Activated CD4-positive, alpha-beta T cell treated with anti-CD3 and anti-CD28 coated beads for 48 hours (primary cell): ENCODE measurements at regions not wholly inside any gene's neighbourhood (a gene's known extent, or its start where the extent isn't known, plus 50 kb on each side); places are given as distances from the start of the nearest gene placed in this dataset.

Experiments used
- DNase-seq: peaks from one replicate; pipeline ENCODE4 v3.0.0-alpha.2; 2020

DNA sequence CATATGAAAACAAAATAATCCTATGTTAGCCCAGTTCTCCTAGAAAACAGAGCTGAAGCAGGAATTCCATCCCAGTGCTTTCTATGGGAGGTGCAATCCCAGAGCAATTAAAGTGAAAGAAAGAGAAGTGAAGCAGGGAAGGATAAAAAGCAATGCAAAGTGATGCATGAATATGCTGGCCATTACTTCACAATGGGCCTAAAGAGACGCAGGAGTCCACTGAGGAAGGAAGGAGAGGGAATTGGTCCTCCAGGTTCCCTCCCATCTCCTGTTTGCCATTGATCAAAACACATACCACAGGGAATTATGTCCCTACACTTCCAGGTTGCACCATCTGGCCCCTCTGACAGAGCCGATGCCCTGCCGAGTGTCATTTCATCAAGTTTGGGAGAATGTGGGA lies 392.2 kb upstream of the NFE2L3 start:
- DNase-seq: no peak

GRCh38 chr7:25762511-25763462 lies 389.2 kb upstream of the NFE2L3 start:
- DNase-seq: no peak

DNA sequence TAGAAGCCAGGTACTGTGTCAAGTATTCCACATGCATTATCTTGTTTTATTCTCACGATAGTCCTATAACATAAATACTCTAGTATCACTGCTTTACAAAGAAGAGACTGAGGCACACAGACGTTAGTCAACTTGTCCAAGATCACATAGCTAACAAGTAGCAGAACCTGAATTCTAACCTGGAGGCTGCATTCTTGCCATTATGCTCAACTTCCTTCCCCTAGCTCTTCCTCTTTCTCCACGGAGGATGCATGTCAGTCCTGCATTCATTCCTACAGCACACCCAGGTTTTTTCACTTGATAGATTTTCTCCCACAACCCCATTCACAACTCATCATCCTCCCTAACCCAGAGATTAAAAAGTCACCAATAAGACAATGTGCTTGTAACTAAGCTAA lies 388.5 kb upstream of the NFE2L3 start:
- no peak for DNase-seq

DNA sequence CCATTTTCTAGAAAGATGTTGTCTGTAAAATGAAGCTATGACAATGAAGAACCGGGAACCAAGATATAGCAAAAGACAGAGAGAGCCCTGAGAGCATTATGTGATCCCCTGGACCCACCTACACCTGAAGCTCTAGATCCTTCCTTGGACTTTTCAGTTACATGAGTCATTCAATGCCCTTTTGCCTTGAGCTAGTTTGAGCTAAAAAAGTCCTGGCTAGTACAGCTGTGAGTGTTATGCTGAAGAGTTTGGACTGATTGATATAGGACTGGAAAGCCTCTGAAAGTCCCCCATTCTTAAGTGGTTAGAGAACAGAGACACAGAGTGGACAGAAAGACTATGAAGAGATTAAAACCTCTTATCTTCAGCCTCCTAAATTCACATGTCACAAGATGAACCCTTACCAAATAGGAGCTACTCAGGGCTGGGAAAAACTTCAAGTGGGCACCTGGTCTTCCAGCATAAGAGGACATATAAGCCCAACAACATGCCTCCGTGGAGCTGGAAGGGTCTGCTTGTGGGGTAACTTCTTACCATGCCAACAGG lies 386.8 kb upstream of the NFE2L3 start:
- DNase-seq: no peak

GRCh38 chr7:25770235-25770634 lies 381.8 kb upstream of the NFE2L3 start:
- no peak for DNase-seq

GRCh38 chr7:25770670-25771069 lies 381.3 kb upstream of the NFE2L3 start:
- no peak for DNase-seq

- no peak for DNase-seq
These were observed 380.5 kb upstream of the NFE2L3 start for GRCh38 chr7:25771491-25771890.

GRCh38 chr7:25772802-25773201 lies 379.2 kb upstream of the NFE2L3 start:
- no peak for DNase-seq

DNA sequence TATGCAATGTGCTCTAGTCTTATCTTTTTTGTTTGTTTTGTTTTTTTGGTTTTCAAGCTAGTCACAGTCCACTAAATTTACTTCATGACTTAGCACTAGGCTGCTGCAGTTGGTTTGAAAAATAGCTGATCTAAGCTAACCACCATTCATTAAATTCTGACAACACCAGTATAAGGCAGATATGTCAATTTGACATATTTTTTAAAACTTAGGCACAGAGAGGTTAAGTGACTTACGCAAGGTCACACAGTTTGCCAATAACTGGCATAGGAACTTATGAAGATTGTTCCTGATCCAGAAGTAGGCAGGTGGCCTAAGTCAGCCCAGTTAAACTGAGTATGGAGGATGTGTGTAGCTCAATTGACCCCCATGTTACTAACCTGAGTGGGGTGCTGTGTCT lies 377.3 kb upstream of the NFE2L3 start:
- DNase-seq: no peak

DNA sequence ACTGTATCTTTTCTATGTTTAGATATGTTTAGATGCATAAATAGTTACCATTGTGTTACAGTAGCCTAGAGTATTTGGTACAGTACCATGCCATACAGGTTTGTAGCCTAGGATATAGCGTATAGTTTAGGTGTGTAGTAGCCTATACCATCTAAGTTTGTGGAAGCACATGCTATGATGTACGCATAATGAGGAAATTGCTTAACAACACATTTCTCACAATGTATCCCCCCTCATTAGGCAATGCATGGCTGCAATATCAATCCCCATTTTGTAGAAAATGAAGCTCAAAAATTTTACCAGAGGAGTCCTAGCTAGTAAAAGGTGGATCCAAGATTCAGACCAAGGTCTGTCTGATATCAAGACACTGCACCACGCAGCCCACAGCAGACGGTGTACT lies 376.4 kb upstream of the NFE2L3 start:
- no peak for DNase-seq

- DNase-seq: no peak
These were observed 375.8 kb upstream of the NFE2L3 start for GRCh38 chr7:25775999-25776743.

- no peak for DNase-seq
These were observed 375.3 kb upstream of the NFE2L3 start for GRCh38 chr7:25776744-25777123.

- no peak for DNase-seq
These were observed 373.9 kb upstream of the NFE2L3 start for GRCh38 chr7:25777969-25778708.

- no peak for DNase-seq
These were observed 372.9 kb upstream of the NFE2L3 start for GRCh38 chr7:25779002-25779546.

DNA sequence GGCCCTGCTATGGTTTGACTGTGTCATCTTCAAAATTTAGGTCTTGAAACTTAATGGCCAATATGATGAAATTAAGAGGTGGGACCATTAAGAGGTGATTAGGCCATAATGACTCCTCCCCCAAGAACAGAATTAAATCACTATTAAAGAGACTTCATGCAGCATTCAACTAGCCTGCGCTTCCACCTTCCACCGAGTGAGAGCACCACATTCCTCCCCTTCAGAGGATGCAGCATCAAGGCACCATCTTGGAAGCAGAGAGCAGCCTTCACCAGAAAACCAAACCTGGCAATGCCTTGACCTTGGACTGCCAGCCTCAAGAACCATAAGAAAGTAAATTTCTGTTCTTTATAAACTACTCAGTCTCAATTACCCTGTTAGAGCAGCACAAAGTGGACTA lies 371.1 kb upstream of the NFE2L3 start:
- DNase-seq: no peak

DNA sequence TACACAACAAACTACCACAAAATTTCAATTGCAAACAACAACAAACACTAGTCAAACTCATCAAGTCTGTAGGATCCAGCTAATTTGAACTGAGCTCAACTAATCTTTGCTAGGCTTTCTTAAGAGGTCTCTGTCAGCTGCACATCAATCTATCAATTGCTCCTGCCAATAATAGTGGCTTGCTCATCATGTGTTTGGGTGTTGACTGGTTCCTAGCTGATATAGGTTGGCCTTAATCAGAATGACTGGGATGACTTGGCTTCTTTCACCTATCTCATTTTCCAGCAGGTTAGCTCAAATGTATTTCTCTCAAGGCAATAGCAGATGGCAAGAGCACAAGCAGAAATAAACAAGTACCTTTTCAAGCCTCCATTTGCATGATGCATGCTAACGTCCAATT lies 370.3 kb upstream of the NFE2L3 start:
- no peak for DNase-seq

DNA sequence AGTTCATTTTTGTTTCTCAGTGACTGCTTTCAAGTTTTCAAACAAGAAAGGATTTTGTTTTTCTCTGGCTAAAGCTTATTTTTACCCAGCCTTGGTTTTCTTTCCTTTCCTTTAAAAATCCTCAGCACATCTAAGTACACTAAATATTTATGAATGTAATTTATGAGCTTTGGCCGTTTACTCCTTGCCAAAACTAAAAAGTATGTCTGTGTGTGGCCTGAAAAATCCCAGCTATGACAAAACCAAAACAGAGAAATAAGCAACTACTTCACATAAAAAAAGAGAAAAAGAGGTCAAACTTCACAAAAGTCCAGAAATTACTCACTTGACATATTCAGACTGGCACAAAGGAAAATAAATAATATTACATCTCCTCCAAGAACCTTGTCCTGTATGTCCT lies 365.1 kb upstream of the NFE2L3 start:
- no peak for DNase-seq

DNA sequence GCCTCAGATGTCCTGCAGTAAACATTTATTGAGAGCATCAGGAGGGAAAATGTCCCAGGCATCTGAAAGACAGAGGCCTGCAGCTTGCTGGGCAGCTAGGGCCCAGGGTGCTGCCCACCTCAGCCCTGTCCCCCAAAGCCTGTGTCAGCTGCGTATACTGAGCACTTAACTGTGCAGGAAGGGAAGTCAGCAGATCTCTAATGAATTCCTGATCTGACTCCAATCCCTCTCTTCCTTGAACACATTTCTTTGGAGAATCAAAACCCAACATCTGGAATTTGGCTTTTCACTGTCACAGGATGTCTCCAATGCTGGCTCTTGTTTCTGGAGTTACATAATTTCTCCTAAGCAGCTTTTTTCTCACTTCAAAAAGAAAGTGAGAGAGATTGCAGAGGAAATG lies 364.7 kb upstream of the NFE2L3 start:
- DNase-seq: no peak

GRCh38 chr7:25788371-25788770 lies 363.6 kb upstream of the NFE2L3 start:
- no peak for DNase-seq

- no peak for DNase-seq
These were observed 362.9 kb upstream of the NFE2L3 start for GRCh38 chr7:25788961-25789620.

DNA sequence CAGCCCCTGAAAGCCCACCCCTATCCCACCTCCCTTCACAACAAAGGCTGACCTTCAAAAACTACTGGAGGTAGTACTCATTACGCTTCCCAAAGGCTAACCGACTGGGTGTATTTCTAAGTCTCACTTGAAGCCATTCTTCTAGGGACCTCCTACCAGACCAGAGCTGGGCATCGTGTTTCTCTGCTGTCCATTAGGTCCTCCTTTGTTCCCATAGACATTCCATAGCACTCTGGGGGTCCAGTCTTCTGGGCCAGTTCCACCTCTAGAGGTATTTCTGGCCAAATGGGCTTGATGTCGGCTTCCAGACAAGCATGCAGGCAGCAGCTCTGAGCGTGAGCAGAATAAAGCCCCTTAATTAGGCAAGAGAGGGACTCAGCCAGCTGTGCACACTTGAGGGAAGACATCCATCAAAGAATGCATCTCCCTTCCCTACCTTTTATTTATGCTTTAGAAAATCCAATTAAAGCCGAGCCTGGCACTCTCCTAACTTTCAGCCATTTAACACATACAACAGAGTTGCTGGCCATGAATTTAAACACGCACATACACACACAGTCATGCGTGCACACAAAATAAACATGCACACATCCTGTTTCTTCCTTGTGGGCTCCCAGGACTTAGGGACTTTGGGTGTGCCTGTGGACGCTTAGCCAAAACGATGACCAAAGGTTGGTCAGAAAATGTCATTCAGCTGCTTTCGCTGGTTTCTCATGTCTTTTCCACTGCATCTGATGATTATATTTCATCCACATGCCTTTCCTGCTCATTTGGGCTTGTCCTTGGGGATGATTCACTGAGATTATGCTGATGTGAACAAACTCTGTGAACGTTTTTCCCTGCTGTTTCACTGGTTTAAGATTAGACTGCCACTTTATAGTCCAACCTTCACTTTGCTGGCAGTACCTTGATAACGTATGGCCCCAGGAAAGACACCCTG lies 362.0 kb upstream of the NFE2L3 start:
- no peak for DNase-seq
